Right atrium auricular region (tissue), 2 donors: ENCODE measurements at regions not wholly inside any gene's neighbourhood (a gene's known extent, or its start where the extent isn't known, plus 50 kb on each side); places are given as distances from the start of the nearest gene placed in this dataset.

Experiments used
- DNase-seq: peaks from one replicate; pipeline ENCODE4 v3.0.0-alpha.2; 2019; ENCODE audit warnings: low spot score
- H3K27ac ChIP-seq, 2 donors: fragments of 200-600 bp; sonication (generic); 1 replicate in 1 of 2; 2 replicates in 1 of 2; pipeline ENCODE4 v1.5.1; 2016 to 2019
- H3K27me3 ChIP-seq, 2 donors: fragments of 200-600 bp; sonication (generic); one replicate each; pipeline versions ENCODE4 v1.5.1 to v1.6.0; 2017 to 2019
- H3K36me3 ChIP-seq: fragments of 200-600 bp; sonication (generic); one replicate; pipeline ENCODE4 v1.5.1; 2016
- H3K4me1 ChIP-seq, 2 donors: fragments of 200-600 bp; sonication (generic); one replicate each; pipeline versions ENCODE4 v1.5.1 to v1.6.0; 2017 to 2019
- H3K4me3 ChIP-seq, 2 donors: fragments of 200-600 bp; sonication (generic); 1 replicate in 1 of 2; 2 replicates in 1 of 2; pipeline ENCODE4 v1.5.1; 2017 to 2019; ENCODE audit warnings: mild to moderate bottlenecking in 1 of 2, moderate library complexity in 1 of 2
- H3K9me3 ChIP-seq, 2 donors: fragments of 200-600 bp; sonication (generic); one replicate each; pipeline ENCODE4 v1.5.1; 2019
- CTCF ChIP-seq, 2 donors: fragments of 200-600 bp; sonication (generic); IDR thresholded peaks; one replicate each; pipeline ENCODE4 v1.5.1; 2019; ENCODE audit warnings: antibody characterized with exemption in 2 of 2

GRCh38 chr5:73253047-73253660, 80.2 kb downstream of the TMEM174 start:
- TF ChIP-seq CTCF (IDR thresholded peaks at IDR 0.05), result no peak
- Histone ChIP-seq H3K9me3 (peaks cover 0 to 6% of the 10 kb centered on the region in 2 donors), H3K36me3 (no peaks in the 10 kb centered on the region), H3K27me3 (no peaks in the 10 kb centered on the region), H3K4me1 (no peaks in the 10 kb centered on the region), H3K27ac (no peak overlapping the region), H3K4me3 (no peak overlapping the region)
- no peak for DNase-seq

GRCh38 chr5:73250645-73251044, 77.7 kb downstream of the TMEM174 start:
- Histone ChIP-seq H3K36me3 (no peaks in the 10 kb centered on the region), H3K4me1 (no peaks in the 10 kb centered on the region), H3K4me3 (no peak overlapping the region), H3K27ac (no peak overlapping the region), H3K9me3 (no peaks in the 10 kb centered on the region), H3K27me3 (no peaks in the 10 kb centered on the region)
- no peak for DNase-seq
- no peak for TF ChIP-seq CTCF (IDR thresholded peaks at IDR 0.05)

GRCh38 chr5:73242735-73243134, 69.7 kb downstream of the TMEM174 start:
- no peak overlapping the region for H3K4me3 ChIP-seq
- no peaks in the 10 kb centered on the region for H3K4me1 ChIP-seq
- no peaks in the 10 kb centered on the region for H3K36me3 ChIP-seq
- no peaks in the 10 kb centered on the region for H3K9me3 ChIP-seq
- DNase-seq, result no peak
- H3K27ac ChIP-seq, result no peak overlapping the region
- no peak for TF ChIP-seq CTCF (IDR thresholded peaks at IDR 0.05)
- no peaks in the 10 kb centered on the region for H3K27me3 ChIP-seq

GRCh38 chr5:73238873-73239272, 65.9 kb downstream of the TMEM174 start:
- Histone ChIP-seq H3K27ac (no peak overlapping the region), H3K9me3 (no peaks in the 10 kb centered on the region), H3K4me3 (no peak overlapping the region), H3K4me1 (peaks cover 0 to 5% of the 10 kb centered on the region in 2 donors), H3K36me3 (no peaks in the 10 kb centered on the region), H3K27me3 (peaks cover 13% of the 10 kb centered on the region in 2 donors)
- DNase-seq, result no peak
- no peak for TF ChIP-seq CTCF (IDR thresholded peaks at IDR 0.05)

GRCh38 chr5:73236541-73237128, 63.6 kb downstream of the TMEM174 start:
- H3K27me3 ChIP-seq, result peaks cover 30 to 33% of the 10 kb centered on the region in 2 donors

More at GRCh38 chr5:73236541-73237128, 63.6 kb downstream of the TMEM174 start:
- peaks cover 0 to 24% of the 10 kb centered on the region in 2 donors for H3K4me1 ChIP-seq
- no peak overlapping the region for H3K4me3 ChIP-seq
- no peak overlapping the region for H3K27ac ChIP-seq
- no peaks in the 10 kb centered on the region for H3K36me3 ChIP-seq
- H3K9me3 ChIP-seq, result no peaks in the 10 kb centered on the region
- TF ChIP-seq CTCF (IDR thresholded peaks at IDR 0.05), result no peak
- DNase-seq, result no peak
